Neural cell (in vitro differentiated cells): ENCODE measurements at regions not wholly inside any gene's neighbourhood (a gene's known extent, or its start where the extent isn't known, plus 50 kb on each side); places are given as distances from the start of the nearest gene placed in this dataset.

Experiments
- H2AFZ ChIP-seq: fragments of 200-600, 300-800 bp; sonication (generic), shearing (Covaris generic); 2 replicates; pipeline ENCODE4 v1.6.0; 2014; ENCODE audit warnings: low read depth, mild to moderate bottlenecking, antibody characterized with exemption, low read length, moderate library complexity
- H3F3A ChIP-seq: fragments of 200-600 bp; shearing (Covaris generic); 2 replicates; pipeline ENCODE4 v1.6.1; 2016; ENCODE audit warnings: mild to moderate bottlenecking, moderate library complexity, mixed read lengths, antibody characterized with exemption, low read length; ENCODE audit not compliant: insufficient read depth, poor library complexity, severe bottlenecking
- H3K27ac ChIP-seq: fragments of 200-600, 300-800 bp; sonication (generic), shearing (Covaris generic); 2 replicates; pipeline ENCODE4 v1.5.1; 2014; ENCODE audit warnings: mild to moderate bottlenecking, low read length, moderate library complexity
- H3K27me3 ChIP-seq: fragments of 300-800, 200-600 bp; sonication (generic), shearing (Covaris generic); 2 replicates; pipeline ENCODE4 v1.6.0; 2014; ENCODE audit warnings: mild to moderate bottlenecking, low read depth, low read length, moderate library complexity; ENCODE audit not compliant: insufficient read depth
- H3K36me3 ChIP-seq: fragments of 300-800, 200-600 bp; sonication (generic), shearing (Covaris generic); 2 replicates; pipeline ENCODE4 v1.5.1; 2014; ENCODE audit warnings: mild to moderate bottlenecking, antibody characterized with exemption, low read length, moderate library complexity; ENCODE audit not compliant: insufficient read depth
- H3K4me2 ChIP-seq: fragments of 300-800, 200-600 bp; sonication (generic), shearing (Covaris generic); 2 replicates; pipeline ENCODE4 v1.6.0; 2014; ENCODE audit warnings: mild to moderate bottlenecking, low read length
- H3K4me3 ChIP-seq: fragments of 300-800, 200-600 bp; sonication (generic), shearing (Covaris generic); 2 replicates; pipeline ENCODE4 v1.5.1; 2014; ENCODE audit warnings: mild to moderate bottlenecking, low read length, moderate library complexity
- H3K79me2 ChIP-seq: fragments of 200-600 bp; shearing (Covaris generic); replicated peaks from 2 replicates; pipeline ENCODE4 v1.6.0; 2014; ENCODE audit warnings: mild to moderate bottlenecking, low read length, moderate library complexity; ENCODE audit not compliant: insufficient read depth
- H3K9ac ChIP-seq: fragments of 300-800, 200-600 bp; sonication (generic), shearing (Covaris generic); 2 replicates; pipeline ENCODE4 v1.6.1; 2016; ENCODE audit warnings: mild to moderate bottlenecking, low read length, mixed read lengths
- H3K9me2 ChIP-seq: fragments of 200-600 bp; shearing (Covaris generic); 2 replicates; pipeline ENCODE4 v1.6.1; 2016; ENCODE audit warnings: mild to moderate bottlenecking, low read length, mixed read lengths; ENCODE audit not compliant: insufficient read depth
- H3K9me3 ChIP-seq: fragments of 200-600, 300-800 bp; sonication (generic), shearing (Covaris generic); 2 replicates; pipeline ENCODE4 v1.6.1; 2016; ENCODE audit warnings: mild to moderate bottlenecking, mixed run types, low read length, moderate library complexity, mixed read lengths
- H4K20me1 ChIP-seq: fragments of 200-600 bp; shearing (Covaris generic); 2 replicates; pipeline ENCODE4 v1.6.1; 2016; ENCODE audit warnings: mild to moderate bottlenecking, mixed run types; ENCODE audit not compliant: insufficient read depth
- EP300 ChIP-seq: fragments of 450-650 bp; conservative IDR thresholded peaks from 2 replicates; pipeline ENCODE4 v1.6.1; 2014; ENCODE audit warnings: antibody characterized with exemption, mild to moderate bottlenecking, moderate library complexity; ENCODE audit not compliant: poor library complexity, severe bottlenecking
- EZH2 ChIP-seq: fragments of 200-600, 300-800 bp; shearing (Covaris generic), sonication (generic); IDR thresholded peaks from 2 replicates; pipeline ENCODE4 v1.6.1; 2014; ENCODE audit warnings: antibody characterized with exemption, low read length, borderline replicate concordance, mild to moderate bottlenecking; ENCODE audit not compliant: insufficient read depth, poor library complexity, severe bottlenecking
- MXI1 ChIP-seq: fragments of 450-650 bp; conservative IDR thresholded peaks from 2 replicates; pipeline ENCODE4 v1.6.1; 2014; ENCODE audit warnings: antibody characterized with exemption, mild to moderate bottlenecking; ENCODE audit not compliant: poor library complexity, severe bottlenecking
- POLR2AphosphoS5 ChIP-seq: IDR thresholded peaks from 2 replicates; pipeline ENCODE4 v1.6.1; 2012
- RAD21 ChIP-seq: fragments of 450-650 bp; conservative IDR thresholded peaks from 2 replicates; pipeline ENCODE4 v1.6.1; 2014; ENCODE audit warnings: antibody characterized with exemption, mild to moderate bottlenecking, moderate library complexity
- REST ChIP-seq: IDR thresholded peaks from 2 replicates; pipeline ENCODE4 v1.6.1; 2012; ENCODE audit warnings: borderline replicate concordance
- SMC3 ChIP-seq: fragments of 450-650 bp; conservative IDR thresholded peaks from 2 replicates; pipeline ENCODE4 v1.6.1; 2014; ENCODE audit warnings: antibody characterized with exemption, mild to moderate bottlenecking, moderate library complexity; ENCODE audit not compliant: poor library complexity
- TAF1 ChIP-seq: IDR thresholded peaks from 2 replicates; pipeline ENCODE4 v1.6.1; 2012; ENCODE audit warnings: low read depth
- TF ChIP-seq, protein P1 (sequence below): fragments of 450-650 bp; IDR thresholded peaks from 2 replicates; pipeline ENCODE4 v1.5.1; 2014; ENCODE audit warnings: antibody characterized with exemption, mild to moderate bottlenecking, moderate library complexity; ENCODE audit not compliant: poor library complexity, severe bottlenecking

GRCh38 chr13:76516586-76516985 is 369.6 kb downstream of the KCTD12 start:
- Histone ChIP-seq H2AFZ (no peak overlapping the region), H3F3A (no peaks in the 10 kb centered on the region), H3K9me3 (no peaks in the 10 kb centered on the region), H3K4me2 (no peak overlapping the region), H3K27me3 (no peaks in the 10 kb centered on the region), H3K9ac (no peak overlapping the region), H3K9me2 (no peaks in the 10 kb centered on the region), H3K36me3 (no peaks in the 10 kb centered on the region), H3K79me2 (no peaks in the 10 kb centered on the region), H3K27ac (no peak overlapping the region), H3K4me3 (no peak overlapping the region), H4K20me1 (no peaks in the 10 kb centered on the region)
- TF ChIP-seq TAF1 = no peak
- no peak for TF ChIP-seq SMC3
- TF ChIP-seq RAD21 = no peak
- no peak for TF ChIP-seq EP300
- TF ChIP-seq, protein P1, sequence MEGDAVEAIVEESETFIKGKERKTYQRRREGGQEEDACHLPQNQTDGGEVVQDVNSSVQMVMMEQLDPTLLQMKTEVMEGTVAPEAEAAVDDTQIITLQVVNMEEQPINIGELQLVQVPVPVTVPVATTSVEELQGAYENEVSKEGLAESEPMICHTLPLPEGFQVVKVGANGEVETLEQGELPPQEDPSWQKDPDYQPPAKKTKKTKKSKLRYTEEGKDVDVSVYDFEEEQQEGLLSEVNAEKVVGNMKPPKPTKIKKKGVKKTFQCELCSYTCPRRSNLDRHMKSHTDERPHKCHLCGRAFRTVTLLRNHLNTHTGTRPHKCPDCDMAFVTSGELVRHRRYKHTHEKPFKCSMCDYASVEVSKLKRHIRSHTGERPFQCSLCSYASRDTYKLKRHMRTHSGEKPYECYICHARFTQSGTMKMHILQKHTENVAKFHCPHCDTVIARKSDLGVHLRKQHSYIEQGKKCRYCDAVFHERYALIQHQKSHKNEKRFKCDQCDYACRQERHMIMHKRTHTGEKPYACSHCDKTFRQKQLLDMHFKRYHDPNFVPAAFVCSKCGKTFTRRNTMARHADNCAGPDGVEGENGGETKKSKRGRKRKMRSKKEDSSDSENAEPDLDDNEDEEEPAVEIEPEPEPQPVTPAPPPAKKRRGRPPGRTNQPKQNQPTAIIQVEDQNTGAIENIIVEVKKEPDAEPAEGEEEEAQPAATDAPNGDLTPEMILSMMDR = no peak
- no peak for TF ChIP-seq MXI1
- TF ChIP-seq REST = no peak
- TF ChIP-seq POLR2AphosphoS5 = no peak
- TF ChIP-seq EZH2 = no peak

DNA sequence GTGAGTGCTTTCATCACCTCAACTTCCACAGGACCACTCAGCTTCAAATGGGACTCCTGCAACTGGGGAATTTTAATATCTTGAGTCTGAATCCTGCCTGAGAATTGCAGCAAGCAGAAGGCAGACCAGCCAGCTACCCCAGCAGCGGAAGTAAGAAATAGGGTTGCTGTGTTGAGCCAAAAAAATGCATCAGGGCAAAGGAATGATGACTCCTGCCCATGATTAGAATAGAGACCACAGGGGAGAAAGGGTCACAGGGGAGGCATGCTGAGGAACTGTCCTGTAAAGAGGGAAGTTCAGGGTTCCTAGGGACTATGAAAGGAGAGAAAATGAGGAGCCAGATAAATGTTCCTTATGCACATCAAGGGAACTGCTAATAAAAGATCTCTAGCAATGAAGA is 370.2 kb downstream of the KCTD12 start:
- TF ChIP-seq, protein P1 = no peak
- no peak for TF ChIP-seq RAD21
- TF ChIP-seq EP300 = no peak
- no peak for TF ChIP-seq MXI1
- TF ChIP-seq REST = no peak
- no peaks in the 10 kb centered on the region for H3K79me2 ChIP-seq
- no peaks in the 10 kb centered on the region for H3K9me2 ChIP-seq
- H2AFZ ChIP-seq = no peak overlapping the region
- no peaks in the 10 kb centered on the region for H3K9me3 ChIP-seq
- H3K27me3 ChIP-seq = no peaks in the 10 kb centered on the region
- no peak overlapping the region for H3K4me3 ChIP-seq
- no peaks in the 10 kb centered on the region for H3K36me3 ChIP-seq
- no peak overlapping the region for H3K9ac ChIP-seq
- no peaks in the 10 kb centered on the region for H3F3A ChIP-seq
- H4K20me1 ChIP-seq = no peaks in the 10 kb centered on the region
- no peak overlapping the region for H3K27ac ChIP-seq
- H3K4me2 ChIP-seq = no peak overlapping the region
